Endodermal cell (in vitro differentiated cells): ENCODE measurements at regions not wholly inside any gene's neighbourhood (a gene's known extent, or its start where the extent isn't known, plus 50 kb on each side); places are given as distances from the start of the nearest gene placed in this dataset.
"Not testable (repeated sequence)": the region's sequence is repeated elsewhere in the genome, so short reads cannot be mapped to it uniquely, and the experiment has no call there.

Experiments
- DNase-seq: peaks from one replicate; pipeline ENCODE4 v3.0.0-alpha.2; 2017
- H3K27ac ChIP-seq: 2 replicates; pipeline ENCODE4 v1.5.1; 2013; ENCODE audit warnings: mild to moderate bottlenecking, low read depth, low read length, moderate library complexity
- H3K27me3 ChIP-seq: 2 replicates; pipeline ENCODE4 v1.6.1; 2013; ENCODE audit warnings: mild to moderate bottlenecking, low read length, moderate library complexity; ENCODE audit not compliant: insufficient read depth, control insufficient read depth, poor library complexity, severe bottlenecking
- H3K36me3 ChIP-seq: 2 replicates; pipeline ENCODE4 v1.7.0; 2013; ENCODE audit warnings: mild to moderate bottlenecking, low read length, moderate library complexity; ENCODE audit not compliant: control insufficient read depth, insufficient read depth
- H3K4me1 ChIP-seq: one replicate; pipeline ENCODE4 v1.7.0; 2013; ENCODE audit warnings: low read length; ENCODE audit not compliant: control insufficient read depth, insufficient read depth
- H3K4me3 ChIP-seq: 2 replicates; pipeline ENCODE4 v1.5.1; 2013; ENCODE audit warnings: mild to moderate bottlenecking, low read length, moderate library complexity
- H3K9ac ChIP-seq: 2 replicates; pipeline ENCODE4 v1.6.1; 2013; ENCODE audit warnings: mild to moderate bottlenecking, low read length, moderate library complexity; ENCODE audit not compliant: poor library complexity, severe bottlenecking; ENCODE audit errors: extremely low read depth
- H3K9me3 ChIP-seq: 2 replicates; pipeline ENCODE4 v1.6.1; 2013; ENCODE audit warnings: mild to moderate bottlenecking, low read length, moderate library complexity; ENCODE audit not compliant: control insufficient read depth
- H3K27ac Mint-ChIP-seq: 2 replicates; pipeline ENCODE4 v1.8.0; 2020; ENCODE audit warnings: mixed read lengths
- H3K27me3 Mint-ChIP-seq: 2 replicates; pipeline ENCODE4 v1.8.0; 2021; ENCODE audit warnings: mild to moderate bottlenecking, mixed read lengths; ENCODE audit not compliant: insufficient read depth
- H3K36me3 Mint-ChIP-seq: 2 replicates; pipeline ENCODE4 v1.8.0; 2020; ENCODE audit warnings: low read depth, mixed read lengths
- H3K4me1 Mint-ChIP-seq: 2 replicates; pipeline ENCODE4 v1.8.0; 2020; ENCODE audit warnings: mixed read lengths
- H3K4me3 Mint-ChIP-seq: 2 replicates; pipeline ENCODE4 v1.8.0; 2020; ENCODE audit warnings: mild to moderate bottlenecking, moderate library complexity, mixed read lengths
- H3K9me3 Mint-ChIP-seq: 2 replicates; pipeline ENCODE4 v1.8.0; 2020; ENCODE audit warnings: mild to moderate bottlenecking, mixed read lengths
- WGBS, 2 experiments: methylation state at CpG; one replicate each; pipeline versions ENCODE4 v1.1.5 to v1.1.7; 2013; ENCODE audit warnings: missing lambda C conversion rate in 2 of 2, mixed read lengths in 1 of 2; ENCODE audit not compliant: insufficient coverage in 1 of 2, insufficient read length in 1 of 2; 5-methylcytosine and 5-hydroxymethylcytosine counted together
- TF ChIP-seq, protein P1 (sequence below): fragments of 200-600 bp; sonication (generic); conservative IDR thresholded peaks from 2 replicates; pipeline ENCODE4 v1.5.0; 2021; ENCODE audit warnings: antibody characterized with exemption, mild to moderate bottlenecking

GRCh38 chr2:129199501-129199900 is 780.0 kb upstream of the RAB6C start:
- no peaks in the 10 kb centered on the region for H3K27me3 Mint-ChIP-seq
- TF ChIP-seq, protein P1, sequence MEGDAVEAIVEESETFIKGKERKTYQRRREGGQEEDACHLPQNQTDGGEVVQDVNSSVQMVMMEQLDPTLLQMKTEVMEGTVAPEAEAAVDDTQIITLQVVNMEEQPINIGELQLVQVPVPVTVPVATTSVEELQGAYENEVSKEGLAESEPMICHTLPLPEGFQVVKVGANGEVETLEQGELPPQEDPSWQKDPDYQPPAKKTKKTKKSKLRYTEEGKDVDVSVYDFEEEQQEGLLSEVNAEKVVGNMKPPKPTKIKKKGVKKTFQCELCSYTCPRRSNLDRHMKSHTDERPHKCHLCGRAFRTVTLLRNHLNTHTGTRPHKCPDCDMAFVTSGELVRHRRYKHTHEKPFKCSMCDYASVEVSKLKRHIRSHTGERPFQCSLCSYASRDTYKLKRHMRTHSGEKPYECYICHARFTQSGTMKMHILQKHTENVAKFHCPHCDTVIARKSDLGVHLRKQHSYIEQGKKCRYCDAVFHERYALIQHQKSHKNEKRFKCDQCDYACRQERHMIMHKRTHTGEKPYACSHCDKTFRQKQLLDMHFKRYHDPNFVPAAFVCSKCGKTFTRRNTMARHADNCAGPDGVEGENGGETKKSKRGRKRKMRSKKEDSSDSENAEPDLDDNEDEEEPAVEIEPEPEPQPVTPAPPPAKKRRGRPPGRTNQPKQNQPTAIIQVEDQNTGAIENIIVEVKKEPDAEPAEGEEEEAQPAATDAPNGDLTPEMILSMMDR: no peak
- no peaks in the 10 kb centered on the region for H3K27me3 ChIP-seq
- H3K9me3 Mint-ChIP-seq: no peaks in the 10 kb centered on the region
- no peak overlapping the region for H3K27ac Mint-ChIP-seq
- no peak overlapping the region for H3K4me3 Mint-ChIP-seq
- no peaks in the 10 kb centered on the region for H3K4me1 Mint-ChIP-seq
- H3K36me3 Mint-ChIP-seq: no peaks in the 10 kb centered on the region
- H3K4me3 ChIP-seq: no peak overlapping the region
- no peak overlapping the region for H3K27ac ChIP-seq
- H3K9me3 ChIP-seq: no peaks in the 10 kb centered on the region
- H3K4me1 ChIP-seq: no peaks in the 10 kb centered on the region
- whole genome bisulfite sequencing, 2 experiments: 90 to 95% methylated on average over 4 to 5 of the region's 5 CpGs
- DNase-seq: no peak
- no peaks in the 10 kb centered on the region for H3K36me3 ChIP-seq
- no peak overlapping the region for H3K9ac ChIP-seq

DNA sequence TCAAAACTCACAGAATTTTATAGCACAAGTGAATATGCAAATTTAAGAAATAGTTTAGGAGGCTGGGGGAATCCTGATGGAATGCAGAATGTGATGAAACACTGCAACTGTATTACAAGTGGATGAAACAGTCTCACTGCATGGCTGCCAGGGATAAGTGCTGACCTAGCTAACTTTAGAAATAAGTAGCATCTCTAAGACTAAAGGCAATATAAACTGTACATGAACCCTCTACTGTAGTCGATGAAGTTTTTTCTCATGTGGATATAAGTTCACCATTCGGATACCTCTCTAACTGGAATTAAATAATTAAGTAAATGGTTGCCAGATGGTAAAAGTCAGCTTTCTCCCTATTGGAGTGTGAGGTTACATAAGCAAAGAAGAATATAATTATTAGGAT is 777.8 kb upstream of the RAB6C start:
- H3K4me3 Mint-ChIP-seq: no peak overlapping the region
- H3K36me3 Mint-ChIP-seq: no peaks in the 10 kb centered on the region
- no peaks in the 10 kb centered on the region for H3K9me3 ChIP-seq
- no peak overlapping the region for H3K27ac ChIP-seq
- H3K9me3 Mint-ChIP-seq: no peaks in the 10 kb centered on the region
- no peak overlapping the region for H3K4me3 ChIP-seq
- no peaks in the 10 kb centered on the region for H3K27me3 ChIP-seq
- TF ChIP-seq, protein P1: no peak
- no peaks in the 10 kb centered on the region for H3K36me3 ChIP-seq
- H3K27ac Mint-ChIP-seq: no peak overlapping the region
- no peak for DNase-seq
- H3K9ac ChIP-seq: no peak overlapping the region
- H3K27me3 Mint-ChIP-seq: peaks cover 4% of the 10 kb centered on the region
- H3K4me1 Mint-ChIP-seq: no peaks in the 10 kb centered on the region
- H3K4me1 ChIP-seq: no peaks in the 10 kb centered on the region
- WGBS, 2 experiments: 93% methylated on average over 2 of the region's 2 CpGs

DNA sequence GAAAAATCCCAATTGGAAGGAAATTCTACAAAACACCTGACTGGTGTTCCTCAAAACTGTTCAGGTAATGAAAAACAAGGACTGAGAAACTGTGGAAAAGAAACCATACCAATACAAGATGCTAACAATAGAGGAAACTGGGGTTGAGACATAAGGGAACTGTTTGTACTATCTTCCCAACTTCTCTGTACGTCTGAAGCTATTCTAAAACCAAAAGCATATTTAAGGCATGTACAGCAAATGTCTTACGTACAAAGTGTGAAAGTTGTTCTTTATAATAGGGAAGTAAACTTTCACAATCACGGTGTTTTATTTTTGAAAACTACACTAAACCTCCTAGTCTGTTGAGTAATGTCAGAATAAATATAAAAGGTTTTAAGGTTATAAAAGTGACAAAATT is 776.1 kb upstream of the RAB6C start:
- WGBS, 2 experiments: 92% methylated on average over 3 of the region's 3 CpGs; no CpG with 5 or more reads in 1 of the 2 experiments
- H3K36me3 Mint-ChIP-seq: no peaks in the 10 kb centered on the region
- TF ChIP-seq, protein P1: no peak

DNA sequence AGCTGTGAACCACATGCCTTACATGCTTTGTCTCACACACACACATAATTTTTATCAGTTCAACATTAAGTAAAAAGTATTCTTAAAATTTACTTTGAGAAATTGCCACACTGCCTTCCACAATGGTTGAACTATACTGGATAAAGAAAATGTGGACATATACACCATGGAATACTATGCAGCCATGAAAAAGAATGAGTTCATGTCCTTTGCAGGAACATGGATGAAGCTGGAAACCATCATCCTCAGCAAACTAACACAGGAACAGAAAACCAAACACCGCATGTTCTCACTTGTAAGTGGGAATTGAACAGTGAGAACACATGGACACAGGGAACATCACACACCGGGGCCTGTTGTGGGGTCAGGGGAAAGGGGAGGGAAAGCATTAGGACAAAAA is 774.9 kb upstream of the RAB6C start:
- DNase-seq, H3K36me3 Mint-ChIP-seq, H3K4me3 ChIP-seq, H3K9me3 ChIP-seq, H3K9me3 Mint-ChIP-seq, H3K27ac ChIP-seq, H3K4me3 Mint-ChIP-seq, H3K4me1 ChIP-seq, H3K27ac Mint-ChIP-seq, H3K36me3 ChIP-seq, H3K27me3 Mint-ChIP-seq, H3K4me1 Mint-ChIP-seq, H3K27me3 ChIP-seq, H3K9ac ChIP-seq: not testable (repeated sequence)
- 95% methylated on average over 2 of the region's 2 CpGs; no CpG with 5 or more reads in 1 of the 2 experiments for WGBS, 2 experiments

More for the DNA sequence above, 776.1 kb upstream of the RAB6C start:
- H3K9me3 Mint-ChIP-seq: no peaks in the 10 kb centered on the region
- no peaks in the 10 kb centered on the region for H3K9me3 ChIP-seq
- H3K4me1 ChIP-seq: no peaks in the 10 kb centered on the region
- no peak overlapping the region for H3K9ac ChIP-seq
- H3K4me3 Mint-ChIP-seq: no peak overlapping the region
- no peak overlapping the region for H3K27ac ChIP-seq
- no peak for DNase-seq
- H3K27ac Mint-ChIP-seq: no peak overlapping the region
- no peaks in the 10 kb centered on the region for H3K4me1 Mint-ChIP-seq
- no peak overlapping the region for H3K4me3 ChIP-seq
- H3K36me3 ChIP-seq: no peaks in the 10 kb centered on the region
- H3K27me3 Mint-ChIP-seq: peaks cover 4% of the 10 kb centered on the region
- H3K27me3 ChIP-seq: no peaks in the 10 kb centered on the region
